Gastroesophageal sphincter (tissue), 4 donors: ENCODE measurements at regions not wholly inside any gene's neighbourhood (a gene's known extent, or its start where the extent isn't known, plus 50 kb on each side); places are given as distances from the start of the nearest gene placed in this dataset.
"Not testable (repeated sequence)": the region's sequence is repeated elsewhere in the genome, so short reads cannot be mapped to it uniquely, and the experiment has no call there.

Experiments used
- ATAC-seq: fragments of 150-250 bp; one replicate; pipeline ENCODE4 v1.9.1; 2016; ENCODE audit warnings: mild to moderate bottlenecking, moderate library complexity
- H3K27ac ChIP-seq, 4 donors: fragments of 200-600 bp; sonication (generic) in 3 of 4; 1 replicate in 3 of 4; 2 replicates in 1 of 4; pipeline ENCODE4 v1.5.1; 2016 to 2019
- H3K27me3 ChIP-seq: fragments of 200-600 bp; sonication (generic); one replicate; pipeline ENCODE4 v1.5.1; 2019
- H3K36me3 ChIP-seq, 2 donors: fragments of 200-600 bp; sonication (generic); one replicate each; pipeline ENCODE4 v1.5.1; 2019; ENCODE audit warnings: control low read depth in 1 of 2
- H3K4me1 ChIP-seq, 3 donors: fragments of 200-600 bp; sonication (generic); 1 replicate in 2 of 3; 2 replicates in 1 of 3; pipeline ENCODE4 v1.5.1; 2016 to 2019; ENCODE audit warnings: control low read depth in 2 of 3
- H3K4me3 ChIP-seq, 2 donors: fragments of 200-600 bp; sonication (generic); one replicate each; pipeline ENCODE4 v1.5.1; 2019; ENCODE audit warnings: mild to moderate bottlenecking in 1 of 2, moderate library complexity in 1 of 2
- H3K9me3 ChIP-seq, 3 donors: fragments of 200-600 bp; sonication (generic); one replicate each; pipeline ENCODE4 v1.5.1; 2017 to 2019; ENCODE audit warnings: control low read depth in 2 of 3
- EP300 ChIP-seq: sonication (generic); formaldehyde crosslinking; IDR thresholded peaks from one replicate; pipeline ENCODE4 v1.6.1; 2017; ENCODE audit warnings: antibody characterized with exemption, mild to moderate bottlenecking
- POLR2A ChIP-seq, 2 donors: fragments of 450-650 bp; IDR thresholded peaks; one replicate each; pipeline ENCODE4 v1.6.1; 2017; ENCODE audit warnings: antibody characterized with exemption in 2 of 2, mild to moderate bottlenecking in 2 of 2, moderate library complexity in 1 of 2
- POLR2AphosphoS5 ChIP-seq: sonication (generic); formaldehyde crosslinking; IDR thresholded peaks from one replicate; pipeline ENCODE4 v1.6.1; 2017; ENCODE audit warnings: antibody characterized with exemption
- WGBS, 2 donors: methylation state at CpG; one replicate each; pipeline ENCODE4 v1.1.5; 2018; ENCODE audit warnings: low coverage in 1 of 2; 5-methylcytosine and 5-hydroxymethylcytosine counted together
- TF ChIP-seq, protein P1 (sequence below), 4 experiments: fragments of 200-600 bp in 2 of 4; fragments of 450-650 bp in 2 of 4; sonication (generic) in 1 of 4; IDR thresholded peaks; one replicate each; pipeline ENCODE4 v1.5.1; 2017 to 2019; ENCODE audit warnings: antibody characterized with exemption in 4 of 4, mild to moderate bottlenecking in 2 of 4, moderate library complexity in 2 of 4

DNA sequence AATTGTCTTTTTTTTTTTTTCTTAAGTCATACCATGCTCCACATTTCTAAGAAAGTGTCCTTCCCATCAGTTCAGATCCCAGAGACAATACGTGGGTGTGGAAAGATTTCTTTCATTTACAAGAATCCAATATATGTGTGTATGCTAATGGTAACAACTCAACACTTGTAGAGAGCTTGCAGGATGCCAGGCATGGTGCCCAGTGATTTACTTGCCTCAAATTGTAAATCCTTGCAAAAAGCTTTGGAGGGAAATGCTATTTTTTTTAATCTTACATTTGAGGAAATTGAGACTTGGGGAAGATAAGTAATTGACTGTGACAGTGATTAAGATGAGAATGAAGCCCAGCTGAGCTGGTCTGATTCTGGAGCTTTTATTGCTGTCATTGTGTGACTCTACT lies 1264.6 kb upstream of the SEL1L start:
- no peak overlapping the region for H3K27ac ChIP-seq
- no peaks in the 10 kb centered on the region for H3K4me1 ChIP-seq
- no peaks in the 10 kb centered on the region for H3K27me3 ChIP-seq
- H3K4me3 ChIP-seq, result no peak overlapping the region
- 80% methylated on average over 1 of the region's 1 CpG; no CpG with 5 or more reads in 1 of the 2 donors for WGBS, 2 donors
- ATAC-seq, result no peak
- H3K36me3 ChIP-seq, result no peaks in the 10 kb centered on the region
- TF ChIP-seq EP300 (no peak), POLR2A (IDR thresholded peaks at IDR 0.05) (no peak), POLR2AphosphoS5 (no peak)
- TF ChIP-seq, protein P1, sequence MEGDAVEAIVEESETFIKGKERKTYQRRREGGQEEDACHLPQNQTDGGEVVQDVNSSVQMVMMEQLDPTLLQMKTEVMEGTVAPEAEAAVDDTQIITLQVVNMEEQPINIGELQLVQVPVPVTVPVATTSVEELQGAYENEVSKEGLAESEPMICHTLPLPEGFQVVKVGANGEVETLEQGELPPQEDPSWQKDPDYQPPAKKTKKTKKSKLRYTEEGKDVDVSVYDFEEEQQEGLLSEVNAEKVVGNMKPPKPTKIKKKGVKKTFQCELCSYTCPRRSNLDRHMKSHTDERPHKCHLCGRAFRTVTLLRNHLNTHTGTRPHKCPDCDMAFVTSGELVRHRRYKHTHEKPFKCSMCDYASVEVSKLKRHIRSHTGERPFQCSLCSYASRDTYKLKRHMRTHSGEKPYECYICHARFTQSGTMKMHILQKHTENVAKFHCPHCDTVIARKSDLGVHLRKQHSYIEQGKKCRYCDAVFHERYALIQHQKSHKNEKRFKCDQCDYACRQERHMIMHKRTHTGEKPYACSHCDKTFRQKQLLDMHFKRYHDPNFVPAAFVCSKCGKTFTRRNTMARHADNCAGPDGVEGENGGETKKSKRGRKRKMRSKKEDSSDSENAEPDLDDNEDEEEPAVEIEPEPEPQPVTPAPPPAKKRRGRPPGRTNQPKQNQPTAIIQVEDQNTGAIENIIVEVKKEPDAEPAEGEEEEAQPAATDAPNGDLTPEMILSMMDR (IDR thresholded peaks at IDR 0.05), result no peak
- H3K9me3 ChIP-seq, result no peaks in the 10 kb centered on the region

- TF ChIP-seq, protein P1 (IDR thresholded peaks at IDR 0.05), result no peak
- TF ChIP-seq POLR2A (IDR thresholded peaks at IDR 0.05) (no peak), POLR2AphosphoS5 (no peak), EP300 (no peak)
- Histone ChIP-seq H3K9me3 (no peaks in the 10 kb centered on the region), H3K27ac (no peak overlapping the region), H3K27me3 (no peaks in the 10 kb centered on the region), H3K4me1 (no peaks in the 10 kb centered on the region), H3K4me3 (no peak overlapping the region), H3K36me3 (no peaks in the 10 kb centered on the region)
- ATAC-seq, result no peak
- 78% methylated on average over 4 to 7 of the region's 7 CpGs for WGBS, 2 donors
Observed at GRCh38 chr14:82805892-82806825, 1272.5 kb upstream of the SEL1L start.

DNA sequence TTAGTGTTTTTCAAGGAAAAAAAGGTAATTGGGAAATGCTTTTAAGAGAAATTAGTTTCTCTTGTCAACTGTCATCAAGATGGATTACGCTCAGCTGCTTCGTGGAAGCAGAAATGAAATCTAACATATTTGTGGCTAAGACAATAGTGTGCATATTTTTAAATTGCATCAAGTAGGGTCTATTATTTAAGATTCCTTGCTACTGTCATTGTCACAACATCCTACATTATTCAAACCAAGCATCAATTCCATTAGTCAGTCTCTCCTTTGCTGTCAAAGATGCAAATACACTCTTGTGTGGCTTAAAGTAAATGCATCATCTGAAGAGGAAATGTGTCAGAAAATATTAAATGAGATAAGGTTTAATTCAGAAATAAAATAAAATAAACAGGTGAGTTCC lies 1277.6 kb upstream of the SEL1L start:
- 78 to 100% methylated on average over 2 of the region's 2 CpGs for WGBS, 2 donors
- TF ChIP-seq POLR2A (IDR thresholded peaks at IDR 0.05) (no peak), EP300 (no peak), POLR2AphosphoS5 (no peak)
- TF ChIP-seq, protein P1 (IDR thresholded peaks at IDR 0.05), result no peak
- no peaks in the 10 kb centered on the region for H3K9me3 ChIP-seq
- no peak overlapping the region for H3K27ac ChIP-seq
- H3K4me1 ChIP-seq, result no peaks in the 10 kb centered on the region
- H3K36me3 ChIP-seq, result no peaks in the 10 kb centered on the region
- H3K4me3 ChIP-seq, result no peak overlapping the region
- ATAC-seq, result no peak
- no peaks in the 10 kb centered on the region for H3K27me3 ChIP-seq

DNA sequence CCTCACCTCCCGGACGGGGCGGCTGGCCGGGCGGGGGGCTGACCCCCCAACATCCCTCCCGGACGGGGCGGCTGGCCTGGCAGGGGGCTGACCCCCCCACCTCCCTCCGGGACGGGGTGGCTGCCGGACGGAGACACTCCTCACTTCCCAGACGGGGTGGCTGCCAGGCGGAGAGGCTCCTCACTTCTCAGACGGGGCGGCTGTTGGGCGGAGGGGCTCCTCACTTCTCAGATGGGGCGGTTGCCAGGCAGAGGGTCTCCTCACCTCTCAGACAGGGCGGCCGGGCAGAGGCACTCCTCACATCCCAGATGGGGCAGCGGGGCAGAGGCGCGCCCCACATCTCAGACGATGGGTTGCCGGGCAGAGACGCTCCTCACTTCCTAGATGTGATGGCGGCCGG lies 1280.7 kb upstream of the SEL1L start:
- H3K36me3 ChIP-seq, H3K9me3 ChIP-seq, H3K4me1 ChIP-seq, H3K4me3 ChIP-seq, H3K27me3 ChIP-seq, ATAC-seq, H3K27ac ChIP-seq: not testable (repeated sequence)
- no CpG with 5 or more reads among the region's 28 CpGs for WGBS, 2 donors

- H3K4me1 ChIP-seq, result no peaks in the 10 kb centered on the region
- H3K27ac ChIP-seq, result no peak overlapping the region
- 81 to 96% methylated on average over 4 of the region's 4 CpGs for WGBS, 2 donors
- no peaks in the 10 kb centered on the region for H3K27me3 ChIP-seq
- H3K36me3 ChIP-seq, result no peaks in the 10 kb centered on the region
- no peak overlapping the region for H3K4me3 ChIP-seq
- no peaks in the 10 kb centered on the region for H3K9me3 ChIP-seq
- TF ChIP-seq EP300, result no peak
- TF ChIP-seq, protein P1 (IDR thresholded peaks at IDR 0.05), result no peak
- no peak for TF ChIP-seq POLR2AphosphoS5
- no peak for TF ChIP-seq POLR2A (IDR thresholded peaks at IDR 0.05)
- no peak for ATAC-seq
Observed at GRCh38 chr14:82830596-82830995, 1296.9 kb upstream of the SEL1L start.
